NCI-H2196 treated with DMSO at 0.1 percent for 48 hours (cell line): ENCODE measurements at regions not wholly inside any gene's neighbourhood (a gene's known extent, or its start where the extent isn't known, plus 50 kb on each side); places are given as distances from the start of the nearest gene placed in this dataset.
"Not testable (repeated sequence)": the region's sequence is repeated elsewhere in the genome, so short reads cannot be mapped to it uniquely, and the experiment has no call there.

Source experiments
- DNase-seq: peaks from one replicate; lab custom pipeline; 2025; ENCODE audit not compliant: unreplicated experiment; lab: John Stamatoyannopoulos, UW

GRCh38 chr6:40887079-40887791, 151.8 kb downstream of the UNC5CL start:
- DNase-seq = no peak

- no peak for DNase-seq
These were observed 153.8 kb downstream of the UNC5CL start for GRCh38 chr6:40885139-40885774.

GRCh38 chr6:40882323-40882997, 156.6 kb downstream of the UNC5CL start:
- DNase-seq = no peak

GRCh38 chr6:40881501-40881900, 157.5 kb downstream of the UNC5CL start:
- DNase-seq = no peak

- no peak for DNase-seq
These were observed 158.1 kb downstream of the UNC5CL start for GRCh38 chr6:40880906-40881305.

- no peak for DNase-seq
These were observed 159.9 kb downstream of the UNC5CL start for GRCh38 chr6:40879169-40879568.

- no peak for DNase-seq
These were observed 161.7 kb downstream of the UNC5CL start for GRCh38 chr6:40877362-40877761.

- no peak for DNase-seq
These were observed 162.7 kb downstream of the UNC5CL start for GRCh38 chr6:40876336-40876735.

GRCh38 chr6:40874495-40874894, 164.5 kb downstream of the UNC5CL start:
- DNase-seq = no peak

- no peak for DNase-seq
These were observed 167.6 kb downstream of the UNC5CL start for GRCh38 chr6:40871424-40871823.

- not testable (repeated sequence) for DNase-seq
These were observed 170.7 kb downstream of the UNC5CL start for GRCh38 chr6:40868089-40868865.

- not testable (repeated sequence) for DNase-seq
These were observed 171.5 kb downstream of the UNC5CL start for GRCh38 chr6:40867527-40867926.

GRCh38 chr6:40865259-40865658, 173.8 kb downstream of the UNC5CL start:
- DNase-seq = not testable (repeated sequence)

GRCh38 chr6:40860443-40860842, 178.6 kb downstream of the UNC5CL start:
- DNase-seq = no peak

GRCh38 chr6:40856271-40856670, 182.8 kb downstream of the UNC5CL start:
- DNase-seq = no peak

- no peak for DNase-seq
These were observed 183.7 kb downstream of the UNC5CL start for GRCh38 chr6:40855168-40855880.

GRCh38 chr6:40854592-40854991, 184.4 kb downstream of the UNC5CL start:
- no peak for DNase-seq

GRCh38 chr6:40852779-40853373, 186.1 kb downstream of the UNC5CL start:
- DNase-seq = no peak

GRCh38 chr6:40849546-40849945, 189.5 kb downstream of the UNC5CL start:
- DNase-seq = no peak

- DNase-seq = no peak
These were observed 190.0 kb downstream of the UNC5CL start for GRCh38 chr6:40848868-40849514.
